ACC112 (cell line): ENCODE measurements at regions not wholly inside any gene's neighbourhood (a gene's known extent, or its start where the extent isn't known, plus 50 kb on each side); places are given as distances from the start of the nearest gene placed in this dataset.
"Not testable (repeated sequence)": the region's sequence is repeated elsewhere in the genome, so short reads cannot be mapped to it uniquely, and the experiment has no call there.

Experiments used
- H2AFZ ChIP-seq: fragments of 200-600 bp; sonication (generic); one replicate; pipeline ENCODE4 v1.6.0; 2017; ENCODE audit warnings: antibody characterized with exemption, low read length; ENCODE audit not compliant: unreplicated experiment
- H3K27ac ChIP-seq: fragments of 200-600 bp; sonication (generic); 2 replicates; pipeline ENCODE4 v1.5.1; 2014; ENCODE audit warnings: low read depth, mild to moderate bottlenecking, antibody characterized with exemption, low read length, moderate library complexity
- H3K27me3 ChIP-seq: fragments of 200-600 bp; sonication (generic); 2 replicates; pipeline ENCODE4 v1.6.1; 2014; ENCODE audit warnings: mild to moderate bottlenecking, antibody characterized with exemption, low read length, moderate library complexity, mixed read lengths; ENCODE audit not compliant: insufficient read depth
- H3K36me3 ChIP-seq: fragments of 200-600 bp; sonication (generic); 2 replicates; pipeline ENCODE4 v1.6.1; 2016; ENCODE audit warnings: mild to moderate bottlenecking, antibody characterized with exemption, low read length, moderate library complexity, mixed read lengths; ENCODE audit not compliant: insufficient read depth
- H3K4me1 ChIP-seq: fragments of 200-600 bp; sonication (generic); one replicate; pipeline ENCODE4 v1.6.1; 2016; ENCODE audit warnings: low read length, mixed read lengths; ENCODE audit not compliant: insufficient read depth, unreplicated experiment, control insufficient read depth
- H3K4me3 ChIP-seq: fragments of 200-600 bp; sonication (generic); 2 replicates; pipeline ENCODE4 v1.5.1; 2014; ENCODE audit warnings: mild to moderate bottlenecking, low read depth, low read length
- H3K79me2 ChIP-seq: fragments of 200-600 bp; sonication (generic); one replicate; pipeline ENCODE4 v1.6.0; 2016; ENCODE audit warnings: low read length; ENCODE audit not compliant: control insufficient read depth, unreplicated experiment, insufficient read depth

DNA sequence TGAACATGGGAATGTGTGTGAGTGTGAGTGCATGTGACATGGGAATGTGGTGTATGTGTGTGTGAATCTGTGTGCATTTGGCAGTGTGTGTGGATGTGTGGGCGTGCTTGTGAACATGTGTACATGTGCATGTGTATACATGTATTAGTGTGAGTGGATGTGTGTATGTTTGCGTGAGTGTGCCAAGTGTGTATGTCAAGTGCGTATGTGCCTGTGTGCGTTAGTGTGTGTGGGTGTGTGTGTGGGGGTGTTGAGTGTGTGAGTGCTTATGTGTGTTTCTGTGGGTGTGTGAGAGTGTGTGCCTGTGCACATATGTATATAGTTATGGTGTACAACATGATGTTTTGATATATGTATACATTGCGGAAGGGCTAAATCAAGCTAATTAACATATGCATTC lies 244.3 kb downstream of the GADD45G start:
- Histone ChIP-seq H2AFZ (no peak overlapping the region), H3K4me1 (no peaks in the 10 kb centered on the region), H3K36me3 (no peaks in the 10 kb centered on the region), H3K79me2 (no peaks in the 10 kb centered on the region), H3K27ac (no peak overlapping the region), H3K27me3 (no peaks in the 10 kb centered on the region), H3K4me3 (no peak overlapping the region)

DNA sequence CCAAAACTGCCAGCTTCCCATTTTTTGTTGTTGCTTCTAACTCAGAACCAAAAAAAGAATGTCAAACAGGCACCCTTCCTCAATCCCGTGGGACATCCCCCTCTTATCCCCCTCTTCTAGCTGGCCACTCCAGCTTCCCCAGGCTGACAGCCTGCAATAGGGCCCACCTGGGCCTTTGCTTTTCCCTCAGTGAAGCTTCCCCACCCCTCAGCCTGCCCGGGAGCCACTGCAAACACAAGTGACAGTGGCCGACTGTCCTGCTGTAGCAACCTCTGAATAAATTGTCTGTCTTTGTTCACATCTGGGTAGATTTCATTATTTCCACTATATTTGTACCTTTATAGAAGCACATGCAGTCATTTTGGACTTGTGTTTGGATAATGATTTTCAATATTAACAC lies 245.3 kb downstream of the GADD45G start:
- no peak overlapping the region for H3K27ac ChIP-seq
- no peak overlapping the region for H3K4me3 ChIP-seq
- H3K27me3 ChIP-seq: no peaks in the 10 kb centered on the region
- no peaks in the 10 kb centered on the region for H3K4me1 ChIP-seq
- no peaks in the 10 kb centered on the region for H3K79me2 ChIP-seq
- H3K36me3 ChIP-seq: no peaks in the 10 kb centered on the region
- H2AFZ ChIP-seq: no peak overlapping the region

DNA sequence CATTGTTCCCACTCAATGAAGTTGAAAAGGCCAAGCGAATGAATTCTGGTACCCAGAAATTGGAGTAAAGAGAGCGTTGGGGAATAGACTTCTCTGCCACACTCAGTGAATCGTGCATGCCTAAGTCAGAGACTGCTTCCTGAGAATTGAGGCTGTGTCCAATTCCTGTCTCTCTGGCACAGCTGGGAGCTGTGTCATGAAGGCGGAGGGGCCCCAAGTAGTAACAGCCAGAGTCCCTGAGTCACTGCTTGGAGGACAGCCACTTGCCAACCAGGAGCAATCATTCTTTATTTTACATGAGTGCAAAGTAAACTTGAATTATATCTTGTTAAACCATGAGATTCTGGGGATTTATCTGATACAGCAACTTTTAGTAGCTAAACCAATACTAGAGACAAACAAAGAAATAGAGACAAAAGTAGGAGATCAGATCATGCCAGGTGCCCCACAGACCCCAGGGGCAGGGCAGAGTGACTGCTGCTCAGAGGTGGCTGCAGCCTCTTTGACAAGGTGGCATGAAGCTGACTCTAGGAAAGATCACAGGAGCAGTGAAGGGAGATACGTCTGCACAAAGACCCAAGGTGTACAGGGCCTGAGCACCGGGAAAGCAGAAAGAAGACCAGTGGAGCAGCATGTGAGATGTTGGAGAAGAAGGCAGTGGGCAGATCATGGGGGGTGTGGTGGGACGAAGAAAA lies 246.0 kb downstream of the GADD45G start:
- Histone ChIP-seq H3K4me3 (no peak overlapping the region), H3K27me3 (no peaks in the 10 kb centered on the region), H3K4me1 (no peaks in the 10 kb centered on the region), H3K79me2 (no peaks in the 10 kb centered on the region), H3K27ac (no peak overlapping the region), H2AFZ (no peak overlapping the region), H3K36me3 (no peaks in the 10 kb centered on the region)

DNA sequence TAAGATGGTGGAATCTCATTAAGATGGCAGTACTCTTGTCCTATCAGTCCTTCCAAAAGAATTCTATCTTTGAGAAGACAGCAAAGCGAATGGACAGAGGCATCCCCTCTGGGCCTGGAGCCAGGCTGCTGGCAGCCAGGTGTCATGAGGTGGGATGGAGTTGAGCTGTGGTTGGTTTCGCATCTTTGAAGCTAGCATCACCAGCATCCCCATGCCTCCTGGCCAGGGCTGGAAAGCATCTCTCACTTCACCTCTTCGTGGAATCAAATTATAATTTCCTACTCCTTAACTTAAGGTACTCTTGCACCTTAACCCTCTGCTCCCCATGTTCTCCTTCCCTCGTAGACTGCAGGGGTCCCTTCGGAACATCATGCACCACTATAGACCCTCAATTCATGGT lies 248.3 kb downstream of the GADD45G start:
- no peaks in the 10 kb centered on the region for H3K27me3 ChIP-seq
- no peaks in the 10 kb centered on the region for H3K79me2 ChIP-seq
- no peak overlapping the region for H3K4me3 ChIP-seq
- H3K27ac ChIP-seq: no peak overlapping the region
- H2AFZ ChIP-seq: no peak overlapping the region
- no peaks in the 10 kb centered on the region for H3K4me1 ChIP-seq
- H3K36me3 ChIP-seq: no peaks in the 10 kb centered on the region

DNA sequence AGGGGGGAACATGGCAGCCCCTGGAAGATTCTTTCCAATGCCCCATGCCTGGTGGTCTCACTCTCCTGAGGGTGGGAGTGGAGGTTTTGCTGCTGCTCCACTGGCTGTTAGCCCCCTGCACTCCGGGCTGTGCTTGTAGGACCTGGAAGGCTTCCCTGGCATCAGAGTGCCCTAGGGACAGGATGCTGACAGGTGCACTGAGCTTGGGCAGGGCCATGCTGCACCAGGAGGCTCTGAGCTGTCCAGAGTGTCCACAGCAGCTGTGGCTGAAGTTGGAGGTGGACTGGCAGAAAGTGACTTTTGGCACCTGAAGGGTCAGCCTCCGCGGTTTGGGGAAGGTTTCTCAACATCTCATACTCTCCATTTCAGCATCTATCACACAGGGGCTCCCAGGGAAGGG lies 249.1 kb downstream of the GADD45G start:
- H3K4me3 ChIP-seq: no peak overlapping the region
- H2AFZ ChIP-seq: no peak overlapping the region
- no peak overlapping the region for H3K27ac ChIP-seq
- H3K27me3 ChIP-seq: no peaks in the 10 kb centered on the region
- H3K4me1 ChIP-seq: no peaks in the 10 kb centered on the region
- H3K36me3 ChIP-seq: no peaks in the 10 kb centered on the region
- H3K79me2 ChIP-seq: no peaks in the 10 kb centered on the region

DNA sequence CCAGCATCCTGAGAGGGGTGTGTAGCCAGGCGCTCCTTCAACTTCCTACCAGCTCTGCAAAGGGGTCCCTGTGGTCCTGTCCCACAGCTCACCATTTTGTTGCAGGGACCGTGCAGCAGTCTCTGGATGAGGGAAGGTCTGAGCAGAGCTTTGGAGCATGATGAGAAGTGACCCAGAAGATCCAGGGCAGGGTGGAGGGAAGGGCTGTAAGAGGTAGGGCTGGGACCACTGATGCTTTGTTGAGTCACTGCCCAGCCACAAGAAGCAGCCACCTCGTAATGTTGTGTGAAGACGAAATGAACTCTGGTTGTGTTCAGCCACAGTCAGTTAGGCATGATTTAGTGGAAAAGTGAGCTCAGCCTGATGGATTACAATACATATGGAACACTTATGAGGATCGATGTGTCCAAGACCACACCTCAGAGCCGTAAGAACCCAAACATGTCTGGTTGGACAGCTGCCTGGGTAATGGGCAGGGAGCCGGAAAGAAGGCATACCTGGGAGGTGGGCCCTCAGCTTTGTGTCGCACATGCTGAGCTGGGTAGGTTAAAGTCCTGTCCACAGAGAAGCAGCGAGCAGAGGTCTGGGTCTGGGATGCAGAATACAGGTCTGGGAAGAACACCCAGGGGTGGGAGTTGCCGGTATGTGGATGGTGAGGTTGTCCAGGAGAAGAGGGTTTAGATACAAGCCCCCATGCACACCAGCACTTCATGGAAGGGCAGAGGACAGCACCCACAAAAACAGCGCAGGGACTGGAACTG lies 250.1 kb downstream of the GADD45G start:
- no peaks in the 10 kb centered on the region for H3K79me2 ChIP-seq
- no peaks in the 10 kb centered on the region for H3K4me1 ChIP-seq
- no peak overlapping the region for H3K27ac ChIP-seq
- H2AFZ ChIP-seq: no peak overlapping the region
- no peaks in the 10 kb centered on the region for H3K27me3 ChIP-seq
- no peak overlapping the region for H3K4me3 ChIP-seq
- H3K36me3 ChIP-seq: no peaks in the 10 kb centered on the region

DNA sequence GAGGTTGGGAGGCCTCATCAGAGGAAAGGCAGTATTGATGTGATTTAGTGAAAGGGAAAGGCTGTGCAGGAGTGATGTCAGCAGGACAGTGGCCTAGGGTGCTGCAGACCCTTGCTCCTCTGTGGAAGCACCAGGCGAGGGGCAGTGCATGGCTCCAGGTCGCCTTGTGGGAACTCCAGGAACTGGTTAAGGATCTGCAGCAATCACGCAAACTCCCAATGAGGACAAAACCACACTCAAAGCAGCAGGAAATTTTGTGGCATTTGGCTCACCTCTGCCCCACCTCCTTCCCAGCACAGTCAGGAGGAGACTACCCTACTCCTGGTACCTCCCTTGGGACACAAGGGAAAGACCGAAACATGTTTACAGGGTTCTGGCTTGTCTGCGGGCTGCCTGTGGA lies 251.5 kb downstream of the GADD45G start:
- not testable (repeated sequence) for H3K27me3 ChIP-seq, H3K79me2 ChIP-seq, H3K36me3 ChIP-seq, H3K4me1 ChIP-seq, H3K4me3 ChIP-seq, H3K27ac ChIP-seq, H2AFZ ChIP-seq

DNA sequence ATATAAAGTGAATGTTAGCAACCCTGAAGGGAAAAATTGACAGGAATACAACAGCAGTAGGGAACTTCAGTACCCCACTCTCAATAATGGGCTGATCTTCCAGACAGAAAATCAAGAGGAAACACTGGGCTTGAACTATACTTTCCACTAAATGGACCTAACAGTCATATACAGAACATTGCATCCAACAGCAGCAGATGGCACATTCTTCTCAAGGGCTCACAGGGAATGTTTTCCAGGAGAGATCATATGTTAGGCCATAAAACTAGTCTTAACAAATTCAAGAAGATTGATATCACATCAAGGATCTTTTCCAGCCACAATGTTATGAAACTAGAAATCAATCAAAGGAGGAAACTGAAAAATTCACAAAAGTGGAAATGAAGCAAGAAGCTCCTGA lies 252.1 kb downstream of the GADD45G start:
- H3K27me3 ChIP-seq, H3K4me1 ChIP-seq, H3K79me2 ChIP-seq, H3K27ac ChIP-seq, H3K36me3 ChIP-seq, H2AFZ ChIP-seq, H3K4me3 ChIP-seq: not testable (repeated sequence)

DNA sequence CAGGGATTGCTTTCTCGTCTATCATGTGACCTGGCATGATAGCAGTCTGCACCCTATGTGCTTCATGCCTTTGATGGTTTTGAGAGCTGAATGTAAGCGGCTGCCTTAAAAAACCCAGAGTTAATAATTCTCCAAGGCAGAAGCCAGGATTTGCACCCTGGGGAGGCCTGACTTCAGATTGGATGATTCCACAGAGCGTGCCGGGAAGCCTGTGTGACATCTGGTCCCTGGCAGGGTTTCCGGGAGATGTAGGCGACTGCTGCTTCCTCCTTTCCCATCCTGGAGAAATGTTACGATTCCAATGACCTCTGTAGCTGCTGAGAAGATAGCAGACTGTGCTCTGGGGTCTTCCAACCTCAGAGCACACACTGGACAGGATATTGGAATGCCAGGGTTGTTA lies 255.0 kb downstream of the GADD45G start:
- H3K27me3 ChIP-seq, H3K4me1 ChIP-seq: not testable (repeated sequence)

DNA sequence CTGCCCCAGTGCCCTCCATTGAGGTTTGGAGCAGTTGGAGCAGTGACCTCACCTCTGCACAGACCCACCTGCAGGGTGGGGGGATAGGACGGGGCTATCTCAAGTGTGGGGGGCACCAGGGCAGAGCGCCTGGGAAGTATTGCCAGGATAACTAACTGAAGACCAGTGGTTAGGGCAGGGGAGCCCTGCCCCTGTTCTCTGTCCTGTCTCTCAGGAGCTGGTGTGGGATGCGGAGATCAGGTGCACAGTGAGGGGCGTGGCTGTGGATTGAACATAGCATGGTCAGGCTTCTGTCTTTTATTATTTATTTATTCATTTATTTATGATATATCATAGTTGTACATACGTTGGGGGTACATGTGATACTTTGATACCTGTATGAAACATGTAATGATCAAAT lies 256.6 kb downstream of the GADD45G start:
- not testable (repeated sequence) for H3K4me3 ChIP-seq, H3K36me3 ChIP-seq, H3K27ac ChIP-seq

More for the DNA sequence above, 255.0 kb downstream of the GADD45G start:
- not testable (repeated sequence) for H3K36me3 ChIP-seq, H2AFZ ChIP-seq, H3K79me2 ChIP-seq, H3K4me3 ChIP-seq, H3K27ac ChIP-seq

DNA sequence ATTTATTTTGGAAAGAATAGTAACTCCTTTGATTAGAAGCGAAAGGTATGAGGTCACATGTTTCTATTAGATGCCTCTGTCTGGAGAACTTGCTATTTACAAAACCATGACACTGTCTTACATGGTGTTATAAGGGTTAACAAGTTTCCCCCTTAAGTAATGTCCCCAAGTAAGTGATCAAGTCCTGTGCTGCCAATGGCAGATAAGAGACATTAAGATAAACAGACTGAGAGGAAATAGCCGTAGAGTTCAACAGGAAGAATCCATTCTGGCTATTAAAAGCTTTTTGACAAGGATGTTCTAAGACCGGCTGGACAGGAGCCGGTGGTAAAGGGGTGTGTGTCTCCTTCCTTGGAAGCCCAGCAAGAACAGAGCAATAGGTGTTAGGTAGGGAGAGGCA lies 257.5 kb downstream of the GADD45G start:
- Histone ChIP-seq H3K4me3 (no peak overlapping the region), H3K36me3 (no peaks in the 10 kb centered on the region), H3K79me2 (no peaks in the 10 kb centered on the region), H3K4me1 (no peaks in the 10 kb centered on the region), H2AFZ (no peak overlapping the region), H3K27ac (no peak overlapping the region), H3K27me3 (no peaks in the 10 kb centered on the region)

More for the DNA sequence above, 256.6 kb downstream of the GADD45G start:
- not testable (repeated sequence) for H3K27me3 ChIP-seq, H3K4me1 ChIP-seq, H2AFZ ChIP-seq, H3K79me2 ChIP-seq
